DMS114 treated with DMSO at 0.1 percent for 48 hours (cell line): ENCODE measurements at regions not wholly inside any gene's neighbourhood (a gene's known extent, or its start where the extent isn't known, plus 50 kb on each side); places are given as distances from the start of the nearest gene placed in this dataset.
"Not testable (repeated sequence)": the region's sequence is repeated elsewhere in the genome, so short reads cannot be mapped to it uniquely, and the experiment has no call there.

Experiments used
- DNase-seq: peaks from one replicate; lab custom pipeline; 2025; ENCODE audit not compliant: unreplicated experiment; lab: John Stamatoyannopoulos, UW

DNA sequence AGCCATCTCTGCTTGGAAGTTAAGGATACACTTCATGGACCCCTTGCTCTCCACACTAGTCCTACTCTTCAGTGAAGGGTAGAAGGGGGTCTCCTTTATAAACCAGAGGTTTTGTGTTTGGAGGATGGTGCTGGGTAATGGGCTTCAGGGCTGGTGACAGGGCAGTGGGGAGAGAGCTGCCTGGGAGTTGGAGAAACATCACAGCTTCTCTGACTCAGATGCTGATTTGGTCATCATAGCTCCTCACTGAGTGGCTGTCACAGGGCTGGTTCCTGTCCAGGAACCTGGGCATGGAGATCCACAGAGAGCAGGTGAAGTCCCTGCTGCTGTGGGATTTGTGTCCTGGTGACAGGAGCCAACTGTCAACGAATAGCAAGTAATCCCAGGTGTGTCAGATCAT is 333.9 kb upstream of the ATP10A start:
- DNase-seq = no peak

DNA sequence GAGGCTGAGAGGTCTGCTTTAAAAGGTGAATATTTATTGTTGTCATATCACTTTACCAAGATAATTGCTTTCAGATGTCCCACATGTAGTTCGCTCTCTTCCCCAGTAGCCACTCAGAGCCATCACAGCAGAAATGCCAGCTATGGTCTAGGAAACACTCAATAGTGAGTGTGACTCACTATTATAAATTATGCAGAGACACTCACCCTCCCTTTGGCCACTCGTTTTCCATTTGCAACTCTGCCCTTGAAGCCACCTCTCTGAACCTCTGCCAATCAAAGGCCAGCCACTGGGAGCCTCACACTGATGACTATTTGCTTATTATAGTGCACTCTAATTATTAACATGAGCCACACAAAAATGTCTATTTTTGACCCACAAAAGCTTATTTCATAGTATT is 328.1 kb upstream of the ATP10A start:
- DNase-seq = no peak

DNA sequence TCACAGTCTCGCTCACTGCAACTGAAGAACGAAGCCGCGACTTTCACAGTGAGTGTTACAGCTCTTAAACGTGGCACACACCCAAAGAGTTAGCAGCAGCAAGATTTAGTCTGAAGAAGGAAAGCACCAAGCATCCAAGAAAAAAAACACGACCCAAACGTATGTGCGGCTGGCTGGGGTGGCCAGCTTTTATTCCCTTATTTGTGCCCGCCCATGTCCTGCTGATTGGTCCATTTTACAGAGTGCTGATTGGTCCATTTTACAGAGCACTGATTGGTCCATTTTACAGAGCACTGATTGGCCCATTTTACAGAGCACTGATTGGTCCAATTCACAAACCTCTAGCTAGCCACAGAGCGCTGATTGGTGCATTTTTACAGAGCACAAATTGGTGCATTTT is 323.0 kb upstream of the ATP10A start:
- not testable (repeated sequence) for DNase-seq

DNA sequence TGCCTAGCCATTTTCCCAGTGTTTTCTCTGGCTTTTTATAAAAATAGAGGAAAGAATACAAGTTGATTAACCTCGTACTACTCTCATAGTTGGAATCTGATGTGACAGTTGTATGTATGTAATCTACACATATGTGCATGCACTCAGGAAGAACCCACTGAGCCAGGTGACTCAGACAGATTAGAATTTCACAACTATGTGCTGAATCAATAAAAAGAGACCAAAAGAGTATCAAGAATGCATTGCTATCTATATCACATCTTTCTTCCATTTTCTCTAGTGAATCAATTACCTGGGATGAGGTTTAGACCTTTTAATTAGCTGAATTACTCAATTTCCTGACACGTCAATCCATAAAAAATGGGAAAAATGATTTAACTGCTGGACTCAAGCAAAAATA is 319.3 kb upstream of the ATP10A start:
- DNase-seq = no peak

DNA sequence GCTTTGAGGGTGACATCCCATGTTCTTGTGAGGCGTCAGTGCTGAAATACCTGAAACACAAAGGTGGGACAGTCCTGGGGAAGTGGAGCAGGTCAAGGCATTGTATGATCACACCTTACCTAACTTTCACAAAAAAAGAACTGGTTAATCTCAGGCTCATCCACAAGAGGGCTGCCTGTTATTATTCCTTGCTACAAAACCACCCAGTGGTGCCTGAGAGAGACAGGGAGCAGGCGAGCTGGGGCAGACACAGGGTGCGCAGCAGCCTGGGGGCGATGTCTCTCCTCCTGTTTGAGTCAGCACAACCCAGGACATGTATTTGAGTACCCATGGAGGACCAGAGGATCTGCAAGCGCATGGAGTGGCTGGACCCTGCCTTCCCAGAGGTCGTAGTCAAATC is 316.8 kb upstream of the ATP10A start:
- DNase-seq = peak; percentile 49

DNA sequence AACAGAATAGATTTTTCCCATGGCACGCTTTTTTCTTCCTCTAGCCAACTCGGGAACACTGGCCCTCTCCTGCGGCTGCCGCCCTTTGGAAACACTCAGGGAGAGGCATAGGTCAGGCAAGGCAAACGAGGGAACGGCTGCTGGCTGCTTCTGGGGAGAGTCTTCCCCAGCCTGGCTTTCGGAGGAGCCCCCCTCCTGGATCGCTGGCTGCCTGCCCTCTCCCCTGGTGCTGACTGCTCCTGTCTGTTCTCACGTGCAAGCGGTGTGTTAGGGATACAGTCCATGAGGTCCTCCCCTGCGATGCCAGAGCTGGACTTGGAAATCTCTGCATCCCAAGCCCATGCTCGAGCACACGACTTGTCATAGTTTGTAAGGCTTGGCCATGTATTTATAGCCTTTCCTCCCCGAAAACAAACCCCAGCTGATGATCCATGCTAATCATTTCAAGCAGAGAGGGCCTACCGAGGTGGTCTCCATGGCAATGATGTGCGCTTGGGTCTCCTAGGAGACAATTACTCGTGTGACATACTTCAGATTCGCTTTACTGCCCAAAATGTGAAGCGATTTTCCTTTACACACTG is 315.6 kb upstream of the ATP10A start:
- no peak for DNase-seq

DNA sequence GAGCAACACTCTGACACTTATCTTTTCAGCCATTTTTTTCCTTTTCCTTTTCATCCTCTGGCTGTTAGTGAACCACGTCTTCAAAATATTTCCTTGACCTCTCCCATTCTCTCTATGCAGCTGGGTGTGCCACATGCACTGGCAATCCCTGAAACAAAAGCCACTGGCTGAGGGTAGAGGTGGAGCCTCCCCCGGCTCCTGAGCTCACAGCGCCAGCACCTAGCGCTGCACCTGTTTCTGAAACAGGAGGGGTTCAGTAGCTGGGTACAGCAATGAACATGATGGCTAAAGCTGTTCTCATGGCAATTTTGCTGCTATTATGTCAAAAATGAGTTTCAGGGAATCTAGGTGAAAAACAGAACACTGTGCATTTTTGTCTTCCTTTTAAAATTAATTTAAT is 314.7 kb upstream of the ATP10A start:
- no peak for DNase-seq

DNA sequence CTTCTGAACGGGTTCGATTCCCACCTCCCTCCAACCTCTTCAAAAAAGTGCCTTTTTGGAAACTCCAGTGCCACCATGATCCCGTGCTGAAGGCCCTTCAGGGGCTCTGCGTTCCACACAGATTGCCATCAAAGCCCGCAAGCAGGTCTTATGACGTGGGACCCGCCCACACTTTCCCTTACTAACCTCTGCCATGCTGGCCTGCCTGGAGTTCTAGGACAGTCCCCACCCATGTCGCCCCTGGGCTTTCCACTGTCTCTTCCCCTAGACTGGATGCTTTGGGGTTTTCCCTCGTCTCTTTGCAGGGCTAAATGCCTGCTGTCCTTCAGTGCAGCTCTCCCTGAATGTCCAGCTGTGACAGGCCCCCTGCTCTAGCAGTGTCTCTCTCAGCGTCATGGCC is 313.7 kb upstream of the ATP10A start:
- DNase-seq = no peak

DNA sequence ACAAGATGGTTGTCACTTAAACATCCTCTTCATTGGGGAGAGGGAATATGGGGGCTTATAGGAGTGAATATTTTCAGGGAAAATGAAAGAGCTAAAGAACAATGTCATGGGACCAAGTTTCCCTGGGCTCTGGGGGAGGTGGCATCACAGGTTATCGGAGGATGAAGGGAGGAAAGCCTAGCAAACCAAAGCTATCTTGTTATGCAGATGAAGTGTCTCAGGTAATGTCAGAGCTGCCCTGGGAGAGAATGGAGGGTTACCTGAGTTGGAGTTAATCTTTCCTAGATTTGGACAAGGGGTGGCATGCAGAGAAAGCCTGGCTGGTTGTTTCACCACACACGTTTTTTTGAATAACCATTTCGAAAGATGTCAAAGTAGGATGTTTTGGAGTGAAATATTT is 308.1 kb upstream of the ATP10A start:
- DNase-seq = no peak

DNA sequence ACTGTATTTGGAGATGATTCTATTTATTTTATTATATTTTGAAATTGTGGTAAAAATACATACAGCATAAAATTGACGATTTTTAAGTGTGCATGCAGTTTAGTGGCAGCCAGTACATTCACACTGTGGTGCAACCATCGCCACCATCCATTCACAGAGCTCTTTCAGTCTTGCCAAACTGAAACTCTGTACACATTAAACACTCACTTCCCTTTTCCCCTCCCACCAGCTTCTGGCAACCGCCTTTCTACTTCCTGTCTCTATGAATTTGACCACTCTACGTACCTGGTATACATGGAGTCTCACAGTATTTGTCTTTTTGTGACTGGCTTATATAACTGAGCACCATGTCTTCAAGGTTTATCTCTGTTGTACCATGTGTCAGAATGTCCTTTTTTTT is 303.3 kb upstream of the ATP10A start:
- DNase-seq = no peak

DNA sequence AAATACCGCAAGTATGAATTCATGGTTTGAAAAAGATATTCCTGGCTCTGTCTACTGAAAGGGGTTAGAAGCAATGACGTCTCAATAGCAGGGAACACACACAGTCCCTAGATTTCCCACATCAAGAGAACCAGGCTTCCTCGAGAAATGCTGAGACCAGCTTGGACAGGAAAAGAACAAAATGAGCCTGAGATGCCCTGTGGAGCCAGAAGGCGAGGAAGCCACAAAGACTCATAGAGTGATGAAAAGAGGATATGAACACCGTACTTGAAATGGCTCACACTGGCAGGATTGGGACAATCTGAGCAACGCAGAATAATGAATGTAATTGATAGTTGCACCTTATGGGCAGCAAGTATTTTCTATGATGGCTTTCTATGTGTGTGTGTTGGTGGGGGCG is 302.4 kb upstream of the ATP10A start:
- DNase-seq = no peak

DNA sequence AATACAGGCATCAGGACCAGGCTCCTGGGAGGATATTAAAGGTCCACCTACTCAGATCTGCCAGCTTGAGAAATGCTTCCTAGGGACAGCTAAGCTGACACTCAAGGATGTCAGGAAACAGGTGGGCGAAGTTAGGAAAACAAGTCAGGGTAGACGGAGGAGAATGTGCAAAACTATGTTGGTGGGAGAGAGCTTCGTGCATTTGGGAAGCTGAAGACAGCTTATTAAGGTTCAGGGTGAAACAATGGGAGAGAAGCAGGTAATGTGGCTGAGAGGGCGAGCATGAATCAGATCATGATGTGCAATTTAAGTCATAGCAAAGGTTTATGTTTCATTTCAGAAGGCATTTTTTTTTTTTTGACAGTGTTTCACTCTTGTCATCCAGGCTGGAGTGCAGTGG is 297.2 kb upstream of the ATP10A start:
- no peak for DNase-seq

DNA sequence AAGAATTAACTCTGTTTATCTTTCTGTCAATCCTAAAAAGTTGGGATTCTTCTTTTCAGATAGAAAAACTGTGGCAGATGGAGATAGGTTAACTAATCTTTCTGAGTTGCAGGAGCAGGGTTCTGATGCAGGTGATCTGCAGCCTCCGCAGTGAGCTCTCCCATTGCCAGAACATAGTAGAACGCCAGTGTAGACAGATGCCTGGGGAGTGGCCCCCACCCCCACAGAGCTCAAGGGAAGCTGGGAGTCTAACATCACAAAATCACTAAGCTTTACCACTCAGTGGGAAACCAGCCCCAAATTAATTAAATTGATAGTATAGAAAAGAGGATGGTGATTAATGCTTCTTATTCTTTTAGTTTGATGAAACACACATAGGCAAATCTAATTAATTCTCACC is 295.0 kb upstream of the ATP10A start:
- no peak for DNase-seq

DNA sequence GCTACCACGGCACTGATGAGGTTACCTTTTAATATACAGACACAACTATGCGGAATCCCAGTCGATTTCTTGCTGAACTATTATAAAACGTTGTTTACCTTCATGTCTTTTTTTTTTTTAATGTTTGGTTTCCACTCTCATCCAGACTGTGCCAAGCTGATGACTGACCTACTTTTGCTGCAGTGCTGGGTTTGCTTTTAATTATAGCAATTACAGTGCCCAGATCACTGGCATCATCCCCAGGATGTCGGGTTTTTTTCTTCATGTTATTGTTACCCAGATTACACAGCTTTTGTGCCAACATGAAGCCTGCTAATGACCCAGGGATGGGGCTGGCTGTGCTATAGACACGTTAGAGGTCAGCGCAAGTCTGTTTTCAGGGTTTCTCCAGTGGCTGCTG is 294.0 kb upstream of the ATP10A start:
- no peak for DNase-seq

DNA sequence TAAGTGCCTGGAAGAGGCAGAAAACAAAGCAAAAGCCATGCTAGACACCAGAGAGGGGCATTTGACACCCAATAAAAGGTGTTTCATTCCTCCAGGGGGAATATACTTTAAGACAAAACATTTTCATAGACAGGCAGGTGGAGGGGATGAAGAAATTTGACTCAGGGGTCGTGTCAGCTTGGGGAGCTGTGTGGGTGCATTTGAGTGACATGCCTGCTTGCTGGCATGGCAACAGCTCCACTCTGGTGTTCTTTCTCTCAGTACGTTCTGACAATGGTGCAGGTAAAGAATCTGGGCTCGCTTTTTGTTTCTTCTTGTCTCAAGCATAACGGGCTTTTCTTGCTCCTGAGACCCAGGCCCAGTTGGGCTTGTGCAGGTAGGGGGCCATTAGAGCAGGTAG is 292.9 kb upstream of the ATP10A start:
- DNase-seq = no peak

DNA sequence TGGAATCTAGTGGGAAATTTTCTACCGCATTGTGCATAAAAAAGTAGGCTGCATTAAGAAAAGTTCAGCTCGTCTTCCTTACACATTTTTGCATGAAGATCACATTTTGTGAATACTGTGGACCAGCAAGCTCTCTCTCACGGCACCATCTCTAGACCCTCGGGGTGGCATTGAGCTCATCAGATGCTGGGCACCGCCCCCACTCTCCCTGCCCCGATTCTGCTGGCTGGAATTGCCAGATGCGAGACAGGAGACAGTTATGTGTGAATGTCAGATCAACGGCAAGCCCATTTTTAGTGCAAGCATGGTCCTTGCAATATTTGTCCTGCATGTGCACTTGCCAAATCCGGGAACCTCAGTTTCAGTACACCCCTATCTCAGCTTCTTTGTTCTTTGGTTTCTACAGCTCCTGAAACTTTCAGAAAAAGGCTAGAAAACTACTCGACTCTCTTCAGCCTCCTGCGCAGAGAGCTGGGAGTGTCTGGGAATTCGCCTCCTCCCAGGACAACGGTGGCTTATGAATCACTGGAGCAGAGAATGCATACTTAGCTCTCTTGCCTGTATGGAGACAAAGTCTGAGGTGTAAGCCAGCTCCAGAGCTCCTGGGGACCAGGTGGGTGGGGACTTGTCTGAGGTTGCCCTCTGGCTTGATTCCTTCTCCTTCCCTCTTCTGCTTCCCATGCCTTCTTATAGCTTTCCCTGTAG is 285.2 kb upstream of the ATP10A start:
- DNase-seq = no peak

DNA sequence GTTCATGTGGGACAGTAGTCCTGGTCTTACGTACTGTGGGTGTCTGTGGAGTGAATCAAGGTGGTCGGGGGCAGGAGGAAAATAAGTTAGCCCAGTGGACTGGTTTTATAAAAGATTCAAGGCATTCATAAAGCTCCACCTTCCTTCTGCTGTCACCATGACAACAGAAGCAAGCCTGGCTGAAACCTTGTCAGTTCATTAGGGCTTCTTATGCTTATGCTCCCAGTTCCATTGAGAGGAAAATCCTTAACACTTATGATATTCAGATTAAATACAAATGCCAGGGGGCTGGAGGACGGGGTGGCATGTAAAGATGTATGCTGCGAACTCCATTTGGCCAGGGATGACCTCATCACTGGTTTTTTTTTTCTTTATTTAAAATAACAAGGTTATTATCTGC is 283.1 kb upstream of the ATP10A start:
- DNase-seq = no peak

DNA sequence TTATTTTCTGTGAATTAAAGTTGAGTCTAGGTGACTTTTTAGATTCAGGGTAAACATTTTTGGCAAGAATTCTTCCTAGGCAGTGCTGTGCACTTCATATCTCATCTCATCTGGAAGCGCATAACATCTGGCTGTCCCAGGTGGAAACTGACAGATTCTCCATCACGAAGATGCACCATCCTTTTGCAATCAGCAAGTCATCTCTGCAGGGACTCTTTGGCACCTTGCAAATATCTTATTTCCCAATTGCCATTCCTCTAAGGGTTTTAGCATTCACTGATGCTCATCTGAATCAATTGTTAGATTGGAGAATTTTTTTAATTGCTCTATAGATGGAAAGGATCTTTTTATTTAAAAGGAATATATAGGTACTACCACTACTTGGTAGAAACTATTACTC is 282.7 kb upstream of the ATP10A start:
- DNase-seq = no peak

DNA sequence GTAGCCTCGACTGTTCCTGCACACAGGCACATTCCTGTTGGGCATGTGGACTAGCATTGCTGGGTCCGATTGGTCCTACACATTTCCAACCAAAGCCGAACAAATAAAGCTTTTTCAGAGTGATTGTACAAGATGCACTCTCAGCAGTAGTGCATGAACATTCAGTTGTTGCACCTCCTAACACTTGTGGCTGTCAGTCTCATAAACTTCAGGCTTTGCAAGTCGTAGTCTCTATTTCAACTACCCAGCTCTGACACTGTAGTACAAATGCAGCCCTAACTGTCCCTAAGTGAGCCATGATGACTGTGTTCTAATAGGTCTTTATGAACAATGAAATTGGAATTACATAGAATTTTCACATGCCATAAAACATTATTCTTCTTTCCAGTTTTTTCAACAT is 281.7 kb upstream of the ATP10A start:
- DNase-seq = no peak

DNA sequence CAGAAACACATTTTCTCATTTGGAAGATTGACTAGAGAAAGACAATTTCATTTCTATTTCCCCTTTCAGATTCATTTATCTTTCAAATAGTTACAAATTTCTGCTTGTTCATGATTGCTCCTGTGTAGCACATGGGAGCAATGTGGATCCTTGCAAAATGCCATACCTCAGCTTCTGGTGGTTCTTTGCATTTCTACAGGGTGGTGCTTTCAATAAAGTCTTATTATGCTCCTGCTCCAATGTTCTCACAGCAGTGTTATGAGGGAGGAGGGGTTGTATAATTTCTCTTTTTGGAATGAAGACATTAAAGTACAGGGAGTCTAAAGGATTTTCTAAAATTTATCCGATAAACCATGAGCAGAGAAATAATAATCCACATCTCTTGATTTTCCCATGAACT is 280.1 kb upstream of the ATP10A start:
- no peak for DNase-seq

DNA sequence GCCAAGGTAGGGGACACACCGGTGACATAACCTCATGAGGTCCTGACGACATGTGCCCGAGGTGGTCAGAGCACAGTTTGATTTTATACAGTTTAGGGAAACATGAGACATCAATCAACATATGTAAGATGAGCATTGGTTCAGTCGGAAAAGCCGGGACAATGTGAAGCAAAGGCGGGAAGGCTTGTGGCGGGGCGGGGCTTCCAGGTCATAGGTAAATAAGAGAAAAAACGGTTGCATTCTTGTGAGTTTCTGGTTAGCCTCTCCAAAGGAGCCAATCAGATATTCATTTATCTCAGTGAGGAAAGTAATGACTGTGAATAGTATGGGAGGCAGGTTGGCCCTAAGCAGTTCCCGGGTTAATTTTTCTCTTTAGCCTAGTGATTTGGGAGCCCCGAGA is 271.7 kb upstream of the ATP10A start:
- DNase-seq = no peak

DNA sequence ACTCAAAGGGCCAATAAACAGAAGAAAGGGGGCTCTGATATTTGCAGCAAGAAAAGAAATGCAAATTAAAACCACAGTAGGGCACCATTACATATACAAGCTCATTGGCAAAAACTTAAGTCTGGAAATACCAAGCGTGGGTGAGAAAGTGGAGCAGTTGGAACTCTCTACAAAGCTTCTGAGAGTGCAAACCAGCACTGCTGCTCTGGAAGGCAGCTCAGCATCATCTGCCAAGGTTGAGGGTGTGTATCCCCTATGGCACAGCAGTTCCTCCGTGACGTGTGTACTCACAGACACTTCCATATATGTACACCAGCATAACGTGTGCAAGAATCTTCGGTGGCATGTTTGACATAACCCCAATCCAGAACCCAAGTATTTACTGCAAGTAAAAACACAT is 271.0 kb upstream of the ATP10A start:
- DNase-seq = no peak

DNA sequence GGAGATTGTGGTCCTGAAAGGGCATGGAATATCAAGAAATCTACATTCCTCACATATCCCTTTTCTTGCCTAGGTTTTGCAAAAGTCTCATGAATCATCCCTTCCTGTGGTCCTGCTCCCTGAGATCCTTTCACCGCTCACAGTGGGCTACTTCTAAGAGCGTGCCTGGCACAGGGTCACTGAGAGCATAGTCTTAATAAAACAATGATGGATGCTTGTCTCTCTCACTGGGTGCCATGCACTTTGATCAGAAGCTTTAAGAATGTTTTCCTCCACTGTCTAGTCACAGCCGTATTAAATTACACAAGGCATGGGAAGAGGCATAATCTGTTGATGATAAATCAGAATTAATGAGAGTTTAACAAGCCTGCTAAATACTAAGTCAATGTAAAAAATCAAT is 269.7 kb upstream of the ATP10A start:
- DNase-seq = no peak
